HEK293T (cell line): ENCODE measurements at regions not wholly inside any gene's neighbourhood (a gene's known extent, or its start where the extent isn't known, plus 50 kb on each side); places are given as distances from the start of the nearest gene placed in this dataset.

Source experiments
- ARNT ChIP-seq: fragments of 450-650 bp; IDR thresholded peaks from 2 replicates; pipeline ENCODE4 v1.6.1; 2017; ENCODE audit warnings: mild to moderate bottlenecking
- BHLHE40 ChIP-seq: fragments of 450-650 bp; IDR thresholded peaks from 2 replicates; pipeline ENCODE4 v1.6.1; 2016; ENCODE audit warnings: mild to moderate bottlenecking, moderate library complexity, borderline replicate concordance
- ELF4 ChIP-seq: fragments of 450-650 bp; IDR thresholded peaks from 2 replicates; pipeline ENCODE4 v1.6.1; 2017; ENCODE audit warnings: antibody characterized with exemption
- FOXK2 ChIP-seq: fragments of 450-650 bp; IDR thresholded peaks from 2 replicates; pipeline ENCODE4 v1.6.1; 2016; ENCODE audit warnings: mild to moderate bottlenecking
- NFRKB ChIP-seq: fragments of 450-650 bp; IDR thresholded peaks from 2 replicates; pipeline ENCODE4 v1.6.1; 2016; ENCODE audit warnings: mild to moderate bottlenecking, moderate library complexity
- SP1 ChIP-seq: fragments of 450-650 bp; IDR thresholded peaks from 2 replicates; pipeline ENCODE4 v1.6.1; 2017
- TARDBP ChIP-seq: fragments of 450-650 bp; IDR thresholded peaks from 2 replicates; pipeline ENCODE4 v1.6.1; 2016
- ZNF384 ChIP-seq: fragments of 450-650 bp; IDR thresholded peaks from 2 replicates; pipeline ENCODE4 v1.6.1; 2016

DNA sequence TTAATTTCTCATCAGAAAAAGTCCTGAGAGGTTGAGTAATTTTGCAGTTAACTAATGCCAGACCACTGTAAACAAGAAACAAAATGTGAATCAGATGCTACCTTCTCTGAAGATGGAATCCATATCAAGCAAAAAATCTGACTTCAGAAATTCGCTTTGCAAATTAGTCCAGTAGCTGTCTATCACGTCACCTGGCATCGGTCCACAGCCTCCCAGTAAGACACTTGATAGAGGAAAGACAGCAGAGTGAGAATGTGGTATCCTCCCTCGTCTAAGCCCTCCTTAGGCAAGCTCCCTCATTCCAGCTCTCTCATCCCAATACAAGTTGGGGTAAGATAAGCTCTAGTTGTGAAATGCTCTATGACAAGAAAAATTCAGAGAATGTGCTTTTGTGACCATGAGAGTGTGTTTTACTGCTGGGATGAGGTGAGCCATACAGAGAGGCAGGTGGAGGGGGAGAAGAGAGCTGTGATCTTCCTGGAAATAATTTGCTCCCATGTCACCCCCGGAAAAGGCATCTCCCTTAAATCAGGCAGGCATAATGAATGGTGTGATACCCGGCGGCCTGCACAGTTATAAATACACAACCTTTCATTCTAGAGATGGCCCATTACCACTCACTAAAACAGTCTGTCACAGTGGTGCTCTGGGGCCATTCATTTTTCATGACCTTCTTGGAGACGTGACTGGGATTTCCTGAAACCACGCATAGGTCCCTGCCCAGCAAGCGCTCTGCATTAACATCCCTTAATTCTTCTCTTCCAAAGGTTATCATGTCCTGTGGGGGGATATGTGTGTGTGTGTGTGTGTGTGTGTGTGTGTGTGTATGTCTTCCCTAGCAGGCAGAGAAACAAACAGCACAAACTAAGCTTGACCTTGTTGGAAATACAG is 602.0 kb upstream of the KCNMB2 start:
- TF ChIP-seq TARDBP (no peak), ZNF384 (no peak), ELF4 (no peak), SP1 (no peak), FOXK2 (no peak), BHLHE40 (no peak), ARNT (no peak), NFRKB (no peak)
